ENCODE measurements at regions not wholly inside any gene's neighbourhood (a gene's known extent, or its start where the extent isn't known, plus 50 kb on each side); places are given as distances from the start of the nearest gene placed in this dataset.

DNA sequence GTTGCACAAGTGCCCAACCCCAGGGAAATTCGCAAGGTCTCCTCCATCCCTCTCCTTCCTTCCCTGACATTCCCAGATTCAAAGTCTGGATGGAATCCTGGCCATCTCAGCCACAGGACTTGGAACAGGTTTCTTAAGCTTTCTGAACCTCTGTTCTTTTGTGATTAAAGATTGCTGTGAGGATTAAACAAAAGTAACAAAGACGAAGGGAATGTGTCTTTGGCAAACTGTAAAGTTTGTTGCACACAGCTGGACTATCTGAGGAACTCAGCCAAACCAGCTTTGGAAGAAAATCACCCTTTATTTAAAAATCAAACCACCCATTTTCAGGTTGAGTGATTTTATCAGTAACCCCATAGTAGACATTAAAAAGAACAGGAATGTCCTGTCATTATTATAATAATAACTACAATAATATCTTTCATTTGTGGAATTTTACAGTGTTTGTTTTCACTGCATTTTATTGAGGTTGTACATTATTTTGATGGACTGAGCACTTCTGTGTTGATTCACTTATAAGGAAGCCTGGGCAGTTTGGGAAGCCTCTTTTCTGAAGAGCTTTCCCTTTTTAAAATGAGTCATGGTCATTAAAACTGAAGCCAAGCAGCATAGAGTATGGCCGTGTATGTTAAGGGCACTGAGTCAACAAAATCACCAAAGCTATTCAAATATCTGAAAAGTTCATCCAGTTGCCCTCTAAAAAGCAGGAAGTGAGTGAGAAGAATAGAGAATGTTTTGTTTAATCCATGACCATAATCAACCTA, 310.2 kb downstream of the AGTPBP1 start:
- no peak for TF ChIP-seq CEBPB (IDR thresholded peaks at IDR 0.05)
- TF ChIP-seq CREB1 (IDR thresholded peaks at IDR 0.05; ENCODE audit: low read depth) = no peak
- no peak for TF ChIP-seq EP300 (IDR thresholded peaks at IDR 0.05; ENCODE audit: borderline replicate concordance)
- TF ChIP-seq, protein P1, sequence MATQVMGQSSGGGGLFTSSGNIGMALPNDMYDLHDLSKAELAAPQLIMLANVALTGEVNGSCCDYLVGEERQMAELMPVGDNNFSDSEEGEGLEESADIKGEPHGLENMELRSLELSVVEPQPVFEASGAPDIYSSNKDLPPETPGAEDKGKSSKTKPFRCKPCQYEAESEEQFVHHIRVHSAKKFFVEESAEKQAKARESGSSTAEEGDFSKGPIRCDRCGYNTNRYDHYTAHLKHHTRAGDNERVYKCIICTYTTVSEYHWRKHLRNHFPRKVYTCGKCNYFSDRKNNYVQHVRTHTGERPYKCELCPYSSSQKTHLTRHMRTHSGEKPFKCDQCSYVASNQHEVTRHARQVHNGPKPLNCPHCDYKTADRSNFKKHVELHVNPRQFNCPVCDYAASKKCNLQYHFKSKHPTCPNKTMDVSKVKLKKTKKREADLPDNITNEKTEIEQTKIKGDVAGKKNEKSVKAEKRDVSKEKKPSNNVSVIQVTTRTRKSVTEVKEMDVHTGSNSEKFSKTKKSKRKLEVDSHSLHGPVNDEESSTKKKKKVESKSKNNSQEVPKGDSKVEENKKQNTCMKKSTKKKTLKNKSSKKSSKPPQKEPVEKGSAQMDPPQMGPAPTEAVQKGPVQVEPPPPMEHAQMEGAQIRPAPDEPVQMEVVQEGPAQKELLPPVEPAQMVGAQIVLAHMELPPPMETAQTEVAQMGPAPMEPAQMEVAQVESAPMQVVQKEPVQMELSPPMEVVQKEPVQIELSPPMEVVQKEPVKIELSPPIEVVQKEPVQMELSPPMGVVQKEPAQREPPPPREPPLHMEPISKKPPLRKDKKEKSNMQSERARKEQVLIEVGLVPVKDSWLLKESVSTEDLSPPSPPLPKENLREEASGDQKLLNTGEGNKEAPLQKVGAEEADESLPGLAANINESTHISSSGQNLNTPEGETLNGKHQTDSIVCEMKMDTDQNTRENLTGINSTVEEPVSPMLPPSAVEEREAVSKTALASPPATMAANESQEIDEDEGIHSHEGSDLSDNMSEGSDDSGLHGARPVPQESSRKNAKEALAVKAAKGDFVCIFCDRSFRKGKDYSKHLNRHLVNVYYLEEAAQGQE (IDR thresholded peaks at IDR 0.05; ENCODE audit: low read depth) = no peak
- no peak for TF ChIP-seq EGR1 (IDR thresholded peaks at IDR 0.05)
- TF ChIP-seq RAD21 (IDR thresholded peaks at IDR 0.05; ENCODE audit: low read depth) = no peak

Measured in Ishikawa (cell line).